Transverse colon (tissue), 4 donors: ENCODE measurements at regions not wholly inside any gene's neighbourhood (a gene's known extent, or its start where the extent isn't known, plus 50 kb on each side); places are given as distances from the start of the nearest gene placed in this dataset.

ENCODE experiments used
- DNase-seq: peaks from one replicate; pipeline ENCODE4 v3.0.0-alpha.2; 2019
- H3K27ac ChIP-seq, 4 donors: fragments of 200-600 bp; sonication (generic); 2 replicates each; pipeline ENCODE4 v1.5.1; 2016 to 2018; ENCODE audit warnings: inconsistent platforms in 4 of 4
- H3K27me3 ChIP-seq: fragments of 200-600 bp; sonication (generic); 2 replicates; pipeline ENCODE4 v1.5.1; 2017; ENCODE audit warnings: inconsistent platforms
- H3K36me3 ChIP-seq, 4 donors: fragments of 200-600 bp; sonication (generic); 2 replicates each; pipeline ENCODE4 v1.5.1; 2017 to 2019; ENCODE audit warnings: inconsistent platforms in 4 of 4
- H3K4me1 ChIP-seq, 4 donors: fragments of 200-600 bp; sonication (generic); 2 replicates each; pipeline ENCODE4 v1.5.1; 2017 to 2020; ENCODE audit warnings: inconsistent platforms in 4 of 4
- H3K4me3 ChIP-seq, 4 donors: fragments of 200-600 bp; sonication (generic); 1 replicate in 1 of 4; 2 replicates in 3 of 4; pipeline versions ENCODE4 v1.5.1 to v1.6.1; 2017 to 2019; ENCODE audit warnings: inconsistent platforms in 4 of 4
- H3K9me3 ChIP-seq, 2 donors: fragments of 200-600 bp; sonication (generic); 2 replicates each; pipeline ENCODE4 v1.5.1; 2017 to 2019; ENCODE audit warnings: inconsistent platforms in 2 of 2
- CTCF ChIP-seq, 5 experiments: fragments of 200-600 bp in 3 of 5; fragments of 450-650 bp in 2 of 5; sonication (generic) in 3 of 5; IDR thresholded peaks; 1 replicate in 2 of 5; 2 replicates in 3 of 5; pipeline ENCODE4 v1.5.1; 2016 to 2017; ENCODE audit warnings: antibody characterized with exemption in 5 of 5, inconsistent platforms in 3 of 5, mild to moderate bottlenecking in 2 of 5, moderate library complexity in 1 of 5
- EP300 ChIP-seq: sonication (generic); formaldehyde crosslinking; IDR thresholded peaks from one replicate; pipeline ENCODE4 v1.6.1; 2017; ENCODE audit warnings: antibody characterized with exemption, low read depth
- POLR2A ChIP-seq: fragments of 450-650 bp; IDR thresholded peaks from one replicate; pipeline ENCODE4 v1.6.1; 2016; ENCODE audit warnings: antibody characterized with exemption, mild to moderate bottlenecking, moderate library complexity
- POLR2AphosphoS5 ChIP-seq, 3 donors: sonication (generic); formaldehyde crosslinking; IDR thresholded peaks; one replicate each; pipeline ENCODE4 v1.6.1; 2016; ENCODE audit warnings: antibody characterized with exemption in 3 of 3
- WGBS, 2 donors: methylation state at CpG; one replicate each; pipeline ENCODE4 v1.1.5; 2018; ENCODE audit warnings: low coverage in 1 of 2; 5-methylcytosine and 5-hydroxymethylcytosine counted together
- in situ Hi-C, 4 donors: fragments of 200-750 bp; cut with MboI; loops; one replicate each; pipeline versions ENCODE4 v1.15.0 to v1.15.1; 2017; ENCODE audit warnings: low sequenced_read_pairs in 3 of 4, low pct_ligation_motif_present in 1 of 4, low pct_unique_long_range_greater_than_20kb in 1 of 4
- intact Hi-C: fragments of 100-400 bp; cut with DNase I; formaldehyde crosslinking; loops from one replicate; pipeline ENCODE4 v1.15.1; 2023; ENCODE audit warnings: low total_unique reads

- DNase-seq = no peak
- Histone ChIP-seq H3K27me3 (no peaks in the 10 kb centered on the region), H3K27ac (peak overlapping the region; percentile 47 to 67 (median 56)), H3K9me3 (no peaks in the 10 kb centered on the region), H3K36me3 (no peaks in the 10 kb centered on the region), H3K4me1 (peaks cover 27 to 56% (median 35%) of the 10 kb centered on the region in 4 donors), H3K4me3 (no peak overlapping the region)
- TF ChIP-seq CTCF (IDR thresholded peaks at IDR 0.05) = no peak
- no peak for TF ChIP-seq POLR2AphosphoS5 (IDR thresholded peaks at IDR 0.05)
- TF ChIP-seq POLR2A = no peak
- no peak for TF ChIP-seq EP300
- intact Hi-C loops (no loop called here), in situ Hi-C loops (loop anchor here in 1 of 4 donors (25.0 kb wide), 1 partner anchor 643 kb away; the partner anchor contains the start of gene ATP1B1)
These were observed 75.0 kb downstream of the XCL2 start for GRCh38 chr1:168468822-168469221.

- H3K27ac ChIP-seq = peak overlapping the region; percentile 47 to 67 (median 56)
- TF ChIP-seq POLR2A (no peak), EP300 (no peak), CTCF (IDR thresholded peaks at IDR 0.05) (no peak), POLR2AphosphoS5 (IDR thresholded peaks at IDR 0.05) (no peak)
These were observed 75.6 kb downstream of the XCL2 start for GRCh38 chr1:168468042-168468809.

GRCh38 chr1:168467452-168467851, 76.3 kb downstream of the XCL2 start:
- TF ChIP-seq CTCF (IDR thresholded peaks at IDR 0.05) (no peak), EP300 (no peak), POLR2AphosphoS5 (IDR thresholded peaks at IDR 0.05) (no peak), POLR2A (no peak)
- Histone ChIP-seq H3K27me3 (no peaks in the 10 kb centered on the region), H3K4me3 (no peak overlapping the region), H3K36me3 (no peaks in the 10 kb centered on the region), H3K9me3 (no peaks in the 10 kb centered on the region), H3K4me1 (peaks cover 27 to 56% (median 35%) of the 10 kb centered on the region in 4 donors), H3K27ac (peak overlapping the region; percentile 47 to 67 (median 60))
- in situ Hi-C loops = loop anchor here in 1 of 4 donors (25.0 kb wide), 1 partner anchor 645 kb away; the partner anchor contains the start of gene ATP1B1
- intact Hi-C loops = no loop called here
- WGBS, 2 donors = 10 to 28% methylated on average over 3 of the region's 3 CpGs
- DNase-seq = no peak

More at GRCh38 chr1:168468042-168468809, 75.6 kb downstream of the XCL2 start:
- no peak overlapping the region for H3K4me3 ChIP-seq
- in situ Hi-C loops = loop anchor here in 1 of 4 donors (25.0 kb wide), 1 partner anchor 644 kb away; the partner anchor contains the start of gene ATP1B1
- peaks cover 27 to 56% (median 35%) of the 10 kb centered on the region in 4 donors for H3K4me1 ChIP-seq
- WGBS, 2 donors = 73 to 79% methylated on average over 4 to 5 of the region's 5 CpGs
- no peaks in the 10 kb centered on the region for H3K9me3 ChIP-seq
- intact Hi-C loops = no loop called here
- no peaks in the 10 kb centered on the region for H3K27me3 ChIP-seq
- no peaks in the 10 kb centered on the region for H3K36me3 ChIP-seq
- DNase-seq = no peak

- TF ChIP-seq CTCF (IDR thresholded peaks at IDR 0.05) = no peak
- no peak for TF ChIP-seq POLR2AphosphoS5 (IDR thresholded peaks at IDR 0.05)
- no peak for TF ChIP-seq EP300
- no peak for TF ChIP-seq POLR2A
- Histone ChIP-seq H3K36me3 (no peaks in the 10 kb centered on the region), H3K9me3 (peaks cover 0 to under 1% of the 10 kb centered on the region in 2 donors), H3K4me3 (no peak overlapping the region), H3K27me3 (no peaks in the 10 kb centered on the region), H3K4me1 (peaks cover 27 to 56% (median 35%) of the 10 kb centered on the region in 4 donors), H3K27ac (peak overlapping the region; percentile 34 to 65 (median 52))
- intact Hi-C loops = no loop called here
- WGBS, 2 donors = 86 to 92% methylated on average over 1 of the region's 1 CpG
- in situ Hi-C loops = loop anchor here in 1 of 4 donors (25.0 kb wide), 1 partner anchor 646 kb away; the partner anchor contains the start of gene ATP1B1
- no peak for DNase-seq
These were observed 77.1 kb downstream of the XCL2 start for GRCh38 chr1:168466714-168467131.
